UCSD-AML1 (cell line): ENCODE measurements at regions not wholly inside any gene's neighbourhood (a gene's known extent, or its start where the extent isn't known, plus 50 kb on each side); places are given as distances from the start of the nearest gene placed in this dataset.
"Not testable (repeated sequence)": the region's sequence is repeated elsewhere in the genome, so short reads cannot be mapped to it uniquely, and the experiment has no call there.

Source experiments
- DNase-seq: peaks from one replicate; lab custom pipeline; 2025; ENCODE audit not compliant: unreplicated experiment; lab: John Stamatoyannopoulos, UW

- no peak for DNase-seq
These were observed 58.5 kb downstream of the IGLL5 start for GRCh38 chr22:22946131-22946530.

GRCh38 chr22:22948651-22949571, 61.3 kb downstream of the IGLL5 start:
- DNase-seq, result no peak

DNA sequence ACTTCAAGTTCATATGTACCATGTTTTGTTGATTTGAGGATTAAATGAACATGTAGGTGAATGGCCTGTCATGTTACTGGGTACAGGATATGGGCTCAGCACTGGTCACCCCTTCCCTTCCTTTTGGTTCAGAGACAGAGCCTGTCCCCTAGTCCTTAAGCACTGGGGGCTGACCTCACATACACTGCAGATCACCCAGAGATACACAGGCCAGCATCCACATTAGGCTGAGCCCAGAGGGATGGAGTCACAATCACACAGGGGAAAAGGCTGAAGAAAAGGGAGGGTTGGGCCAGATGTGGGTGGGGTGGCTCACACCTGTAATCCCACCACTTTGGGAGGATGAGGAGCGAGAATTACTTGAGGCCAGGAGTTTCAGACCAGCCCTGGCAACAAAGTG, 62.3 kb downstream of the IGLL5 start:
- no peak for DNase-seq

DNA sequence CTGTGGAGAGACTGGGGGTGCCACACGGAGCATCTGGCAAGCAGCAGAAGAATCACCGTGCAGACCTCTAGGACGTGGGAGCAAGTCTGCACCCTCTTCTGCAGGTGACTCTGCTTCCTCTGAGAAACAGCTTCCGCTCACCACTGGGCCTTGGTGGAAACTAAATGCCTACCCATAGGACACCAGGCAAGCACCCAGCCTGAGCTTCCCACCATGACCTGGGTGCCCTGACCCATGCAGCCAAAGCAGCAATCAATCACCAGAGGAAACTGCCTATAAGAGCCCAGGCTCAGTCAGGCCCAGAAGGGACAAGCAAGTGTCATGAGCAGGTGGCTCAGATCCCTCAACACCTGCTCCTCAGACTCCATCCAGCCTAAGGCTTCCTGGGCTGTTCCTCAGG, 63.4 kb downstream of the IGLL5 start:
- DNase-seq, result no peak

- DNase-seq, result no peak
These were observed 65.1 kb downstream of the IGLL5 start for GRCh38 chr22:22952531-22953280.

DNA sequence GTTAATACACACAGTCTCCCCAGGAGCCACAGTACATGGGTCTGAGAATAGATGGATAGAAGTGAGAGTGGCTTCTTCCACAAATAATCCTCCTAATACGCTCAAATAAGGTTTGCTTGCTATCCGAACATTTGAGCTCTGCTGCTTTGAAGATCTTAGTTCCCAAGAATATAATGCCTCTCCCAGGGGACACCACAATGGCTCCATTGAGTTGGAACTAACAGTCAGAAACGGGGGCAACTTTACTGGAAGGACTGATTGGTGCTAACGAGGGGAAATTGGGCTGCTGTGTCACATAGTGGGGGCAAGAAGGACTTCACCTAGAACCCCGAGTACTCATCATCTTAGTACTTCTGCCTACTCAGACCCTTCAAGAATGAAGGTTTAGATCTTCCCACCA, 66.2 kb downstream of the IGLL5 start:
- DNase-seq, result no peak

GRCh38 chr22:22954656-22955055, 67.0 kb downstream of the IGLL5 start:
- peak; percentile 46 for DNase-seq

DNA sequence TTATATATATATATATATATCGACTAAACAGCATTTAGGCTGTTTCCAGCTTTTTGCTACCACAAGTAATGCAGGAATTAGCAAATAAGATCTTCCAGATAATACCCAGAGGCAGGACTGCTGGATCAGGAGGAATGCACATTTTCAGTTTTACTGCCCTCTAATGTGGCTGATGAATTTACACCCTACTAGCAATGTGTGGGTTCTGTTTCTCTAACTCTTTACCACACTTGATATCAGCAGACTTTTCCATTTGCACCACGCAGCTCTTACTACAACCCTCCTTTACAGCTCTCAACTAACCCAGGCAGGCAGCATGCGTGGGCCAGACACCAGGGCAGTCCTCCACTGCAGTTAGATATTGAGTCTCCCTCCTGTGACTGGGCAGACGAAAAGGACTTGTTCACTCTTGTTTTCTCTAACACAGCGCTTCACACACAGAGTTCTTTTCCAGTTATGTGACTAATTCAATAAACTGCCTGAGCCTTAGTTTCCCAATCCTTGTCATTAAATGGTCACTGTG, 67.7 kb downstream of the IGLL5 start:
- DNase-seq, result no peak

DNA sequence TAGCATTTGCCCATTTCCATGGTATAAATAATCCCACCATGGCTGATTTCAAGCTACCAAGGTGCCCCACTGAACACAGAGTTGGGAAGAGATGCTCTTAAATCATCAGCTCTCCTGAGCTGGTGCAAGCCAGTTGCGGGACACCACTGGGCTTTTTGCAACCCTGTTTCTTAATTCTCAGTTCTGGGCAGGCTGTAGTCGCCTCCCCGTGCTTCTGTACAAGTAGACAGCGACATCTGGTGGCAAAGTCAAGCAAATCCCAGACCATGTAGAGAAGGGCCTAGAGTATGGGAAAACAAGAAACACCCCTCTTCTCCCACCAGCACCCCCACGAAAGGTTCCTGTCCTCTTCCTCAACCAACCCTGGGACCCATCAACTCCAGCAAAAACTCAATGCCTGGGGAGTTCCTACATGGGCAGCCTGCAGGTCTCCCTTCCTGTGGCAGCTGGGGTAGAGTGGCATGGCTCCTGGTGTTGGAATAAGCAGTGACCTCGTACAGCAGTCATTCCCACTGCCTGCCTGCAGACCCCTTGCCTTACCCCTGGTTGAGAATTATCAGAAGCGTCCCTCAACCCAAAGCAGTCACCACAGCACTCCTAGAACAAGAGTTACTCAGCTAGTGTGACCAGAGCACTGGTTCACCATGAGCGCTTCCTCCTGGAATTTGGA, 68.4 kb downstream of the IGLL5 start:
- peak; percentile 44 for DNase-seq

- no peak for DNase-seq
These were observed 69.5 kb downstream of the IGLL5 start for GRCh38 chr22:22957090-22957489.

- no peak for DNase-seq
These were observed 71.0 kb downstream of the IGLL5 start for GRCh38 chr22:22958621-22959020.

DNA sequence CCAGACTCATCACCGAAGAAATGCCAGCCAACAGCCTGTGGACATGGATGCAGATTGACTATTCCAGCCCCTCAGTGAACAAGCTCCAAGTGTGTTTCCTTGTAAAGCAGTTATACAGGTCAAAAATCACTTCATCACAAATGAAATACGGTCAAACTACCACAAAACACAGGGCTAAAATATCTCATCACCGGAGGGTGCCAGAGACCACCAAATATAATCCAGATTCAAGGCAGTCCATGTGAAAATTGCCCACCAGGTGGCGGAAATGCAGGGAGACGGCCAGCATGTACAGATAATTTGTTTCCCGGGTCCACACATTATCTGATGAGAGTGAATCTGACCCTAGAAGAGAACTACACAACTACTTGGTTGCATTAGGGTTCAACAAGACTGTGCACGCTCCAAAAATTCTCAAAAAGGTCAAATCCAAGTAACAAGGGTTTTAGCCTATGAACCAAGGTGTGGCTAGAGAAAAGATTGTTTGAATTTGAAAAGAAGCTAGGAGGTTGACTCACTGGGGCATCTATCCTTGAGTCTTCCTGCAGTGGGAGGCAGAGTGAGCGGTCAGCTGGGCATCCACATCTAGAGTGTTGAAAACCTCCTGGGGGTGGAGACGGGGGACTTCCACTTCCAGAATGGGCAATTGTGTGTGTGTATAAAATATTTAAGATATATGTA, 71.7 kb downstream of the IGLL5 start:
- DNase-seq, result peak; percentile 63

DNA sequence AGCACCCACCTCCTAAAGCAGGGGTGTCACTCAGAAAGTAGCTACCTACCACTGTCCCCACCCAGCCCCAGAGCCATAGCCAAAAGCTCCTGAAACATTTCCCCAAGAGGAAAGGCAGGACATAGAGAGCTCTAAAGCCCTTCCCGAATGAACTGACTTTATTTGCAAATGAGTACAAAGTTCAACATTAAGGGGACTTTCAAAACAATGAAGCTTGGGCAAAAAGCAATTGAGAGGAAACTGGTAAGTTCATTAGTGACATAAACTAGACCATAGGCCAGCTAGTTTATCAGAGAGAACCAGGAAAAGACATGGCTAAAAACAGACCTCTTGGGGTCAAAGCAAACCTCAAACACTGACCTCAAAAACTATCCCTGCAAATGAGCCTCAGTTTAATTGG, 72.7 kb downstream of the IGLL5 start:
- DNase-seq, result no peak

DNA sequence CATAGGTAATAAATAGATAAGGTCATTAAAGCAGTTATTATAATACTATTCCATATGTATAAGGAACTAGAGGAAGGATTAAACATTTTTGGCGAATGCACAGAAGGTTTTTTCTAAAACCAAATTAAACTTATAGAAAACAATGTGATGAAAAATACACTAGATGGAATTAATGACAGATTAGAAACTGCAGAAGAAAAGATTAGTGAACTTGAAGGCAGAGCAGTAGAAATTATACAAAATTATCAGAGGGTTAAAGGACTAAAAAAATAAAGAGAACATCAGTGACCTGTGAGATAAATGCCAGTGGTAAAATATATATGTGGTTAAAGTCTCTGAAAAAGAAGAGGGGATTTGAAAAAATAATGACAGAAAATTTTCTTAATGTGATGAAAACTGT, 74.0 kb downstream of the IGLL5 start:
- DNase-seq, result no peak

- no peak for DNase-seq
These were observed 80.8 kb downstream of the IGLL5 start for GRCh38 chr22:22968366-22968765.

DNA sequence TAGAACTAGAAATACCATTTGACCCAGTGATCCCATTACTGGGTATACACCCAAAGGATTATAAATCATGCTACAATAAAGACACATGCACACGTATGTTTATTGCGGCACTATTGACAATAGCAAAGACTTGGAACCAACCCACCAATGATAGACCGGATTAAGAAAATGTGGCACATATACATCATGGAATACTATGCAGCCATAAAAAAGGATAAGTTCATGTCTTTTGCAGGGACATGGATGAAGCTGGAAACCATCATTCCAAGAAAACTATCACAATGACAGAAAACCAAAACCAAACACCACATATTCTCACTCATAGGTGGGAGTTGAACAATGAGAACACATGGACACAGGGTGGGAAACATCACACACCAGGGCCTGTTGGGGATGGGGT, 85.0 kb downstream of the IGLL5 start:
- not testable (repeated sequence) for DNase-seq

DNA sequence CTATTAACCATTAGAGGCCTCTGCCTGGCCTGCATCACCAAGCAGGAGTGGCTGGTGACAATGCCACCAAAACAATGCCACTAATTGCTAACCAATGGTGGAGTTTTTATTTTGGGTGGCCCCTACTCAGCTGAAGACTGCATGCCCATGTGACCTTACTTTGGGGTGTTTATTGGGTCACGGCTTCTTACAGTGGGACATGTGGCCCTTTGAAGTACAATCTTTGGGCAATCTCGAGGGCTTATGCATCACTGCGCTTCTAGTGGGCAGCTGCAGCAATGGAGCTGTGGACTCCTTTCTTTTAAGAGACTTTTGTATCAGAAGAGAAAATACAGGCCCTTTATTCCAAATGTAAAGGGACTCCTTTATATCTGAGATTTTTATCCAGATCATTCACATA, 85.7 kb downstream of the IGLL5 start:
- no peak for DNase-seq

- DNase-seq, result no peak
These were observed 86.5 kb downstream of the IGLL5 start for GRCh38 chr22:22974156-22974555.

DNA sequence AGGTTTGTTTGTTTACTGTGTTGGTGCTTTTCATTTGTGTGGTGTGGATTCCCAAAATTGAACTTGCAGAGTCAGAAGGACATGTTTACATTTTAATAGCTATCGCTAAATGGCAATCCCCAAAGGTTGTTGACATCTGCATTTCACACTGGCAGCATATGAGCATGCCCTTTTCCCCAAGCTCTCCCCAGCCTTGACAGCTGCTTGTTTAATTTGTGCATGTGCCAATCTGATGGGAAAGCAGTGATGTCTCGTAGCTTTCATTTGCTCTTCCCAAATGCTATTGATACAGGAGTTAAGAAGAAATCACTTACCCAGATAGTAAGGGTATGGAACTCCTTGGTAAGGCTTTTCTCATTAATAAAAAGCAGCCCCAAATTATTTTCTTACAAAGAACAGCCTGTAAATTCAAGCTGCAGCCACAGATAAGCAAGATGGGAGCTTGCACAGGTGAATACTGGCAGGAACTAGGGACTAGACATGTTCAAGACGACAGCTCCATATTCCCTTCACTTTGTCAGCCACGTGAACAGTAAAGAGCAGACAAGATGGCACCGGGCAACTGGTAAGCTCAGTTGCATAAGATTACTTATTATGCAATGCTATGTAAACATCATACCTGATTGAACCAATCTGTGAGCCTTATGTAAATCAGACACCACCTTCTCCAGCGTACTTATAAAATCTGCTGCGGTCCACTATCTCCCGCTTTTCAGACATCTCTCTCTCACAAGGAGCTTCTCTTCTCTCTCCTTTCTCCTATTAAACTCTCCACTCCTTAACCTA, 87.4 kb downstream of the IGLL5 start:
- no peak for DNase-seq
